Gastroesophageal sphincter (tissue), 4 donors: ENCODE measurements at regions not wholly inside any gene's neighbourhood (a gene's known extent, or its start where the extent isn't known, plus 50 kb on each side); places are given as distances from the start of the nearest gene placed in this dataset.

ENCODE experiments used
- ATAC-seq: fragments of 150-250 bp; one replicate; pipeline ENCODE4 v1.9.1; 2016; ENCODE audit warnings: mild to moderate bottlenecking, moderate library complexity
- H3K27ac ChIP-seq, 4 donors: fragments of 200-600 bp; sonication (generic) in 3 of 4; 1 replicate in 3 of 4; 2 replicates in 1 of 4; pipeline ENCODE4 v1.5.1; 2016 to 2019
- H3K27me3 ChIP-seq: fragments of 200-600 bp; sonication (generic); one replicate; pipeline ENCODE4 v1.5.1; 2019
- H3K36me3 ChIP-seq, 2 donors: fragments of 200-600 bp; sonication (generic); one replicate each; pipeline ENCODE4 v1.5.1; 2019; ENCODE audit warnings: control low read depth in 1 of 2
- H3K4me1 ChIP-seq, 3 donors: fragments of 200-600 bp; sonication (generic); 1 replicate in 2 of 3; 2 replicates in 1 of 3; pipeline ENCODE4 v1.5.1; 2016 to 2019; ENCODE audit warnings: control low read depth in 2 of 3
- H3K4me3 ChIP-seq, 2 donors: fragments of 200-600 bp; sonication (generic); one replicate each; pipeline ENCODE4 v1.5.1; 2019; ENCODE audit warnings: mild to moderate bottlenecking in 1 of 2, moderate library complexity in 1 of 2
- H3K9me3 ChIP-seq, 3 donors: fragments of 200-600 bp; sonication (generic); one replicate each; pipeline ENCODE4 v1.5.1; 2017 to 2019; ENCODE audit warnings: control low read depth in 2 of 3
- EP300 ChIP-seq: sonication (generic); formaldehyde crosslinking; IDR thresholded peaks from one replicate; pipeline ENCODE4 v1.6.1; 2017; ENCODE audit warnings: antibody characterized with exemption, mild to moderate bottlenecking
- POLR2A ChIP-seq, 2 donors: fragments of 450-650 bp; IDR thresholded peaks; one replicate each; pipeline ENCODE4 v1.6.1; 2017; ENCODE audit warnings: antibody characterized with exemption in 2 of 2, mild to moderate bottlenecking in 2 of 2, moderate library complexity in 1 of 2
- POLR2AphosphoS5 ChIP-seq: sonication (generic); formaldehyde crosslinking; IDR thresholded peaks from one replicate; pipeline ENCODE4 v1.6.1; 2017; ENCODE audit warnings: antibody characterized with exemption
- WGBS, 2 donors: methylation state at CpG; one replicate each; pipeline ENCODE4 v1.1.5; 2018; ENCODE audit warnings: low coverage in 1 of 2; 5-methylcytosine and 5-hydroxymethylcytosine counted together
- TF ChIP-seq, protein P1 (sequence below), 4 experiments: fragments of 200-600 bp in 2 of 4; fragments of 450-650 bp in 2 of 4; sonication (generic) in 1 of 4; IDR thresholded peaks; one replicate each; pipeline ENCODE4 v1.5.1; 2017 to 2019; ENCODE audit warnings: antibody characterized with exemption in 4 of 4, mild to moderate bottlenecking in 2 of 4, moderate library complexity in 2 of 4

DNA sequence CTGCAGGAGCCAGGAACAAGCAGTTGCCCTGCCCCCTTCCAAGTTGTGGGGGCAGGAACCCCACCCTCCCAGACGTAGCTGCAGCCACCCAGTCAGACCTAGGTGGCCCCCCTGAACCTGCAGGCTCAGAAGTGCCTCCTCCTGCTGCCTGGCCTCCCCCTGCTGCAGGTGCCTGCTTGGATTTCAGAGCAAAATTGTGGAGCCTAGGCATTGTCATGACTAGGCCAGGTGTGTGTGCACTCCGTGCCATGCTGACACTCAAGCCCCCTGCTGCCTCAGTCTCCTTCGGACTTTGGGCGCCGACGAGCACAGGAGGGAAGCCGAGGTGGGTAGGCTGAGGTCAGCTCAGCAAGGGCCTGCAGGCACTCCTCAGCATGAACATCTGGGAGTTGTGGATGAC, 733.9 kb upstream of the ZWINT start:
- Histone ChIP-seq H3K27me3 (peaks cover 5% of the 10 kb centered on the region), H3K27ac (no peak overlapping the region), H3K36me3 (no peaks in the 10 kb centered on the region), H3K4me3 (no peak overlapping the region), H3K9me3 (peaks cover 0 to 5% (median 0%) of the 10 kb centered on the region in 3 donors), H3K4me1 (no peaks in the 10 kb centered on the region)
- TF ChIP-seq POLR2AphosphoS5 (no peak), POLR2A (IDR thresholded peaks at IDR 0.05) (no peak), EP300 (no peak)
- TF ChIP-seq, protein P1, sequence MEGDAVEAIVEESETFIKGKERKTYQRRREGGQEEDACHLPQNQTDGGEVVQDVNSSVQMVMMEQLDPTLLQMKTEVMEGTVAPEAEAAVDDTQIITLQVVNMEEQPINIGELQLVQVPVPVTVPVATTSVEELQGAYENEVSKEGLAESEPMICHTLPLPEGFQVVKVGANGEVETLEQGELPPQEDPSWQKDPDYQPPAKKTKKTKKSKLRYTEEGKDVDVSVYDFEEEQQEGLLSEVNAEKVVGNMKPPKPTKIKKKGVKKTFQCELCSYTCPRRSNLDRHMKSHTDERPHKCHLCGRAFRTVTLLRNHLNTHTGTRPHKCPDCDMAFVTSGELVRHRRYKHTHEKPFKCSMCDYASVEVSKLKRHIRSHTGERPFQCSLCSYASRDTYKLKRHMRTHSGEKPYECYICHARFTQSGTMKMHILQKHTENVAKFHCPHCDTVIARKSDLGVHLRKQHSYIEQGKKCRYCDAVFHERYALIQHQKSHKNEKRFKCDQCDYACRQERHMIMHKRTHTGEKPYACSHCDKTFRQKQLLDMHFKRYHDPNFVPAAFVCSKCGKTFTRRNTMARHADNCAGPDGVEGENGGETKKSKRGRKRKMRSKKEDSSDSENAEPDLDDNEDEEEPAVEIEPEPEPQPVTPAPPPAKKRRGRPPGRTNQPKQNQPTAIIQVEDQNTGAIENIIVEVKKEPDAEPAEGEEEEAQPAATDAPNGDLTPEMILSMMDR (IDR thresholded peaks at IDR 0.05), result no peak
- WGBS, 2 donors, result no CpG with 5 or more reads among the region's 7 CpGs
- no peak for ATAC-seq

DNA sequence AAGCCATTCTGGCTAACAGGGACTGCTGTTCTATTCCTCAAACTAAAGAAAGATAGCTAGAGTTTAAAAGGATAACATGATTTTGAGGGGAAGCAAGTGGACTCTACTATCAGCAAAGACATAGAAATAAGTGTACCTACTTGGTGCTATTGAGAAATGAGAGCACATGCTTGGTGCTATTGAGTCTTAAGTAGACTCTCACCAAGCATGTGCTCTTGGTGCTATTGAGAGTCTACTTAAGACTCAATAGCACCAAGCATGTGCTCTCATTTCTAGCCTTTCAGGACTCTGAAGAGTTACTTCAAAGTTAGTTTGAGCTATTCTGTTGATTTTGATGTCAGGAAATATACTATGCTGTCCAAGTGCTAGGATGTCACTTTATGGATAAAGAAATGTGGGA, 733.0 kb upstream of the ZWINT start:
- Histone ChIP-seq H3K4me1 (no peaks in the 10 kb centered on the region), H3K36me3 (no peaks in the 10 kb centered on the region), H3K4me3 (no peak overlapping the region), H3K27me3 (peaks cover 5% of the 10 kb centered on the region), H3K9me3 (peaks cover 0 to 5% (median 0%) of the 10 kb centered on the region in 3 donors), H3K27ac (no peak overlapping the region)
- no peak for ATAC-seq
- TF ChIP-seq EP300, result no peak
- no peak for TF ChIP-seq POLR2AphosphoS5
- no peak for TF ChIP-seq POLR2A (IDR thresholded peaks at IDR 0.05)
- TF ChIP-seq, protein P1 (IDR thresholded peaks at IDR 0.05), result no peak

DNA sequence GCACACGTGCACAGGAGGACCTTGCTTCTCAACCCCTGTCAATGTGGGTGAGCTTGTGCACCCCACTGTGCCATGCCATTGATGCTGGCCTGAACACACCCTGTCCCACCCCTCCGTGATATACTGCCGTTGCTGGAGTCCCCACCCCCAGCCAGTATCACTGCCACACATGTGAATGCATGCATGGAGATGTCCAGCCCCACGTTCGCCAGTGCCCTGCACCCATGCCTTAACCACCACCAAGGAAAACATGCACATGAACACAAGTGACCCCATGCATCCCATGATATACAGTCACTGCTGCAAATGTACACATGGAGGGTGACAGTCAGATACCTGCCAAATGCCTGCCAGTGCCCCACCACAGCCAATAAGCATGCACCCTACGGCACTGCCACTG, 692.5 kb upstream of the ZWINT start:
- no peak overlapping the region for H3K4me3 ChIP-seq
- H3K9me3 ChIP-seq, result peaks cover 0 to 8% (median 0%) of the 10 kb centered on the region in 3 donors
- no peaks in the 10 kb centered on the region for H3K4me1 ChIP-seq
- H3K27ac ChIP-seq, result no peak overlapping the region
- WGBS, 2 donors, result no CpG with 5 or more reads among the region's 6 CpGs
- TF ChIP-seq, protein P1 (IDR thresholded peaks at IDR 0.05), result no peak
- TF ChIP-seq POLR2AphosphoS5, result no peak
- no peak for TF ChIP-seq POLR2A (IDR thresholded peaks at IDR 0.05)
- no peak for TF ChIP-seq EP300
- no peaks in the 10 kb centered on the region for H3K27me3 ChIP-seq
- no peaks in the 10 kb centered on the region for H3K36me3 ChIP-seq
- ATAC-seq, result no peak

DNA sequence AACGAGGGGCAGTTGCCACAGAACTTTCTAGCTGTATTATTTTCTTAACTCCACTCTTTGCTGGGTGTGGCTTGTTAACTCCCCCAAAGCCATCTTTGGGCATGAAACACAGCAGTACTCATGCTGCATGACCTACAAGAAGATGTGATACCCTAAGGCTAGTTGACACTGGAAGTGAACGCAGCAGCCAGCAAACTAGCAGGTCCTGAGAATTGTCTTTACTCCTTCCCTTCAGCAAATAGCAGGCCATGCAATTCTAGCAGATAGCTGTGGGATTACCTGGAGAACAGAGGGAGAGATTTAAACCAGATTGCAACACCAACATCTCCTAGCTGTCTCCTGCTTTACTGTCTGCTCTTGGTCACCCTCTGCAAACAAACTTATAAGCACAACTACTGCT, 688.0 kb upstream of the ZWINT start:
- H3K27me3 ChIP-seq, result no peaks in the 10 kb centered on the region
- H3K4me3 ChIP-seq, result no peak overlapping the region
- H3K4me1 ChIP-seq, result no peaks in the 10 kb centered on the region
- H3K27ac ChIP-seq, result no peak overlapping the region
- no peaks in the 10 kb centered on the region for H3K36me3 ChIP-seq
- TF ChIP-seq, protein P1 (IDR thresholded peaks at IDR 0.05), result no peak
- TF ChIP-seq POLR2A (IDR thresholded peaks at IDR 0.05) (no peak), EP300 (no peak), POLR2AphosphoS5 (no peak)
- WGBS, 2 donors, result 33 to 45% methylated on average over 1 to 2 of the region's 2 CpGs
- peaks cover 0 to 8% (median 0%) of the 10 kb centered on the region in 3 donors for H3K9me3 ChIP-seq
- no peak for ATAC-seq

DNA sequence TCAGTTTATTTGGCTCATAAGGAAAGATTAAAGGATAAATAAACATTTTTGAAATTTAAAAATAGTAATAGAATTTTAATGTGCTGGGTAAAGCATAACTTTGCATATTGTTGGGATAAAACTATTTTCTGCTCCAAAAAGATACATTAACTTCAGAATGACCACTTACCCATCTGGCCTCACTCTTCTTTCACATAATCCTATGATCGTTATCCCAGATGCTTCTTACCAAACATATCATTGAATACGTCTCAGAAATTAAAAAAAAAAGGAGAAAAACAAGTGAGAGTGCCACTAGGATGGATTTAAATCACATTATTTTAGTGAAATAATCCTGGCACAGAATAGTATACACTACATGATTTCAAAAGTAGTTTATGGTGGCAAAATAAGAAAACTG, 677.5 kb upstream of the ZWINT start:
- ATAC-seq, result no peak
- Histone ChIP-seq H3K4me1 (no peaks in the 10 kb centered on the region), H3K36me3 (no peaks in the 10 kb centered on the region), H3K27me3 (no peaks in the 10 kb centered on the region), H3K9me3 (no peaks in the 10 kb centered on the region), H3K27ac (no peak overlapping the region), H3K4me3 (no peak overlapping the region)
- WGBS, 2 donors, result 51 to 54% methylated on average over 2 of the region's 2 CpGs
- TF ChIP-seq POLR2A (IDR thresholded peaks at IDR 0.05) (no peak), EP300 (no peak), POLR2AphosphoS5 (no peak)
- TF ChIP-seq, protein P1 (IDR thresholded peaks at IDR 0.05), result no peak
